RPMI7951 (cell line): ENCODE measurements at regions not wholly inside any gene's neighbourhood (a gene's known extent, or its start where the extent isn't known, plus 50 kb on each side); places are given as distances from the start of the nearest gene placed in this dataset.
"Not testable (repeated sequence)": the region's sequence is repeated elsewhere in the genome, so short reads cannot be mapped to it uniquely, and the experiment has no call there.

ENCODE experiments used
- DNase-seq: peaks from one replicate; pipeline ENCODE4 v3.0.0-alpha.2; 2012; ENCODE audit warnings: low read depth

DNA sequence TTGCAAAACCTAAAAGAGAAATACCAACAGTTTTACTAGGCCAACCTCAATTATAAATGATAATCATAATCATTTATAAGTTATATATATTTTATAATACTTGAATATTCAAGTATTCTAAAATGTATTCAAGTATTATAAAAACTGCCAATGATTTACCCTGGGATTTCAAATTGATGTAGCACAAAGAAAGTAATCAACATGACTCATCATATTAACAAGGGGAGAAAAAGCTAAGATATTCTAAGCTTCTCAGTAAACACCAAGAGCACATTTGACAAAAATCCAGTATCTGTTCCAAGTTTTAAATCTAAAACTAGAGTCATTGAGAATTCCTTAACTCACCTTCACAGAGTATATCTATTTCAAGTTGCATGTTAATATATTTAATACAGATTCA lies 56.1 kb downstream of the CAPZA3 start:
- no peak for DNase-seq

GRCh38 chr12:18797604-18798003 lies 59.7 kb downstream of the CAPZA3 start:
- no peak for DNase-seq

DNA sequence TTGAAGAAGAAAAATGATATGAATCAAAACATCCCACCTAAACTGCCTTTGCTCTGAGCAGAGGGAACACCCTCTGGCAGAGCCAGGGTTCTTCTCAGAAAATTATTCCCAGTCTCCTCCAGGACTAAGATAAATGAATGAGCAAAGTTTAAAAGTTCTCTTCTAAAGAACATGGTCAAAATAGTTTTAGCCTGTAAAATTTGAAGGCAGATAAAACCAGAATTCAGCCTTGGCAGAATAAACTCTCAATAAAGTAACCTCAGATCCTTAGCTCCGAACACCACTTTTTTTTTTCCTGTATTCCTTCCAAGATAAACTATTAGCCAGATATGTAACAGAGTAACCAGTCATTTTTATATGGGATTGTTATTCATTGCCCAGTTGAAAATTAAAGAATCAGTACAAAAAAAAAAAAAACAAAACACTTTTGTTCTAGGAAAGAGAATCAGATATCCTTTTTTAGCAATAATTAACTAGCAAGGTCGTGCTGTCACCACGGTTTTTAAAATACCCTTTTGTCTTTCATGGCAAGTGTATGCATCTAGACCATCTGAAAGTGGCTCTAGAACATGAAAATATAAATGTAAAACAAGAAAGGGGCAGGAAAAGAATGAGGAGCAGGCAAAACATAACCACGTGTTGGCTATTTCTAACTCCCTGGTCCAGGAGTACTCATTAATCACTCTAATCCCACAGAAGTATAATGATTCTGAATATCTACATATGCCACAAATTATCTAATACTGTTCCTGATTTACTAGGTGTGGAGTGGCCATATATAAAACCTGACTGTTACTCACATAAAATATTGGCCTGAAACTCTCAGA lies 60.8 kb downstream of the CAPZA3 start:
- DNase-seq, result no peak

DNA sequence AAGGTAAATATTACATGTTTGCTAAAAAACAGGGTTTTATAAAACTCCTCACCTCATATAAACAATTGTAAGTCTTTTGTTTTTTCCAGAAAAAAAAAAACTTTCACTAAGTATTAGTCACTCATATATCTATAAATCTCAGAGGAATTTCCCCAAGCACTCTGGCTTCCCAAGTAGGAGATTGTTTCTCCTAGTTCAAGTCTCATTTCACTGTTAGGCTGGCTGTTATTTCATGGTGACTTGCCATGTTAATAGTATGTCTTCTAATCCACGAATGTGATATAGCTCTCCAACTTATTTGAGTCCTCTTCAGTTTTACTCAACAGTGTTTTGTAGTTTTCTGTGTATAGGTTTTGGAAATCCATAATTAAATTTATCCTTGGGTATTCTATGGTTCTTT lies 61.6 kb downstream of the CAPZA3 start:
- peak; percentile 3 for DNase-seq

- DNase-seq, result no peak
Observed at GRCh38 chr12:18805516-18806248, 67.8 kb downstream of the CAPZA3 start.

DNA sequence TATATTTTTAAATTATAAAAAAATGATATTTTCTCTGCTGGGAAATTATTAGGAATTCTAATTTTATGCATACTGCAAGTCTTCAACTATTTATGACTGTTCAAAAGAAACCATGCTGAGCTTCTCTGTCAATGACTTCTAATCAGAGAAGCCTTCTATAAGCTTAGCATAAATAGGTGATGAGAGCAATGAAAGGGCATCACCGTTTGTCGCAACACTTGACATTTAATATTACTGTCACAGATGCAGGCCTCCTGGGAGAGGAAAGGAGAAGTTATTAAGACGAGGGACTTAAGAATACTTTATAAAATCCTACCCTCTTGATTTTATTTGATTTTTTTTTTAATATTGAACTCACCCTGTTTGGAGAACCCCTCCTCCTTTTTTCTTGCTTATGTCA lies 69.8 kb downstream of the CAPZA3 start:
- DNase-seq, result no peak

- no peak for DNase-seq
Observed at GRCh38 chr12:18808221-18808620, 70.3 kb downstream of the CAPZA3 start.

DNA sequence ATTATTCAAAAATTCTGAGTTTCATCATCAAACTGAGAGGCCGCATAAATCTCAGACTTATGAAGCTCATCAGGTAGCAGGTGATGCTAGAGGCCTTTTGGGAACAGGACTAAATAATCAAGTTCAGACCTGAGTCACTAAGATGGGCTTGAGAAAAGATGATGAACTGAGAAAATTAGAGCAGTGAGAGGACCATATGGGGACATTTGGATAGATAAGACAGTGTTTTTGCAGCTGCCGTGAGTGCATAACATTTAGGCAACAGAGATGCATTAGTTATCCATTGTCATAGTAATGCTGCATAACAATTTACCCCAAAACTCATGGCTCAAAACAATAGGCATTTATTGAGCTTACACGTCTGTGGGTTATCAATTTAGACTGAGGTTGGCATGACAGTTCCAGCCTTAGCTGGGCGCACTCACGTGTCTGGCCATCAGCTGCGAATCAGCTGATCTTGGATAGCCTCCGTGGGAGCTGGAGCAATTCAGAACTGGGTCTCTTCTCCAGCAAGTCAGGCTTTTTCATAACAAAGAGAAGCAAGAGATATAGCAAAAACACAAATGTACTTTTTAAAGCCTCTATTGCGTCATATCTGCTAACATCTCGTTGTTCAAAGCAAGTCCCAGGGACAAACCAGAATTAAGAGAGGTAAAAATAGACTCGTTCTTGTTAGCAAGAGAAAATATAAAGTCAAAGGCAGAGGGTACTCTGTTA lies 72.8 kb downstream of the CAPZA3 start:
- DNase-seq, result no peak

DNA sequence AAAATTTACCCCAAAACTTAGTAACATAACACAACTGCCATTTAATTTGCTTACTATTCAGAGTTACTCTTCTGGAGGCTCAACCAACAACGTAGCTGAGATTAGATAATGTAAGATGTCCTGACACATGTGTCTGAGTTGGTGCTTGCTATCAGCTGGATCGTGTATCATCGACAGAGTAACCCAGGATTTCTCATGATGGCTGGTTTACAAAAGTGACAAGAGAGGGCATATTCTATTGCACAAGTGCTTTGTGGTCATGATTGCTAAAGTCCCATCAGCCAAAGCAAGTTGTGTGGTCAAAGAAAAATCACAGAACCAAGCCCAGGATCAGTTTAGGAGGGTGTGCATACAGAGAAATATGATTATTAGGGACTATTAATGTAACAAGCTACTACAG lies 73.4 kb downstream of the CAPZA3 start:
- DNase-seq, result peak; percentile 15

DNA sequence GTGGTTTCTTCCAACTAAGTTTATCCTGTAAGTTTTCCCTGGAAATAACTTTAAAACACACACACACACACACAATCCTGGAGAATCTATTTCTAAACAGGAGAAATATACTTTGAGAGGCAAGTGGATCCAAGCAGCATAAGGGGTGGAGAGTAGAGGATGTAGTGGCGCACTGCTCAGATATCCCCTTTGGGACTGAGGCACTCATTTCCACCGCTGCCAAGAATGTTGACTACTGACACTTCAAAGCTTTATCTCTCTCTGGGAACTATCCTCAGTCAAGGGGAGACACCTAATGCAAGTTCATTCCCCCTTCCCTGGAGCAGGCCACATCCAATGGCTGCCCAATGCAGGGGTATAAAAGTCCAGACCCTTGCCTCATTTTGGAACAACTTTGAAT lies 75.8 kb downstream of the CAPZA3 start:
- DNase-seq, result no peak

GRCh38 chr12:18818579-18819268 lies 80.8 kb downstream of the CAPZA3 start:
- DNase-seq, result no peak

- no peak for DNase-seq
Observed at GRCh38 chr12:18819484-18819883, 81.6 kb downstream of the CAPZA3 start.

- DNase-seq, result no peak
Observed at GRCh38 chr12:18823461-18823860, 85.5 kb downstream of the CAPZA3 start.

- DNase-seq, result no peak
Observed at GRCh38 chr12:18824287-18824686, 86.4 kb downstream of the CAPZA3 start.

DNA sequence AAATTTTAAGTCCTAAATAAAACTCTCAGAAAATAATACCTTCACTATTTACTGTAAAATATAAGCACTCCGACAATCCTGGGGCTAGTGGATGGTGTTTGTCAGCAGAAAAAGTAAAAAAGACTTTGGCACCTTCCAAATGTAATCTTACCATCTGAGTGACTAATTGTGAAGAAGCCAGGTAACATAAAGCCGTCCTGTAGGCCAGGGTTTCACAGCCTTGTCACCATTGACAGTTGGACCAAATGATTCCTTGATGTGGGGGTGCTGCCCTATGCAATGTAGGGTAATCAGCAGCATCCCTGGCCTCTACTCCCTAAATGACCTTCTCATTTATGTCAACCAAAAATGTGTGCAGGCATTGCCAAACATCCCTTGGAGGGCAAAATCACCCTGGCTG lies 87.2 kb downstream of the CAPZA3 start:
- no peak for DNase-seq

DNA sequence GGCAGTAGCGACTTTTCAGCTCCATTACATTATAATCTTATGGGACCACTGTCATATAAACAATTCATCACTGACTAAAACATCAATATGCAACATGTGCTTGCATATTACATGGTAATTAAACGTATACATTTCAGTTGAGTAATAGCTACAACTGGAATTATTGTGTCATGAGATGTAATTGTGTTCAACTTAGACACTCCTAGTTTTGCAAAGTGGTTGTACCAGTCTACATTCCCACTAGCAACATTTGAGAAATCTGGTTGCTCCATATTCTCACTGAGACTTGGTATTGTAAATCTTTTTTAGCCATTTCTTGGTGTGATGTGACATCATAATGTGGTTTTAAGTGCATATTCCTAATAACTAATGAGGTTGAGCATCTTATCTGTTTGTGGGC lies 90.0 kb downstream of the CAPZA3 start:
- no peak for DNase-seq

DNA sequence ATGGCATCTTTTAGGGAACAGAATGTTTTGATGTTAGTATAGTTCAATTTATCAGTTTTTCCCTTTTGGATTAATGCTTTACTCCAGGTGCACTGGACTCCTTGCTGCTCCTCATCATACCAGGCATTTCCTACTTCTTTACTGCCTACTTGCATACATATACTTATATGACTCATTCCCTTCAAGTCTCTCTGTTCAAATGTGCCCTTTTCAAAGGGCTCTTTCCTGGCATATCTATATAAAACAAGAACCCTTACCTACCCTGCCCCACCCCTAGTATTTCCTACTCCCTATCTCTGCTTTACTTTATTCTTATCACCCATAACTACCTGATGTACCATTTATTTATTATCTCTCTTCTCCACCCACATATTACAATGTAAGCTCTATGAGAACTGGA lies 90.6 kb downstream of the CAPZA3 start:
- no peak for DNase-seq

DNA sequence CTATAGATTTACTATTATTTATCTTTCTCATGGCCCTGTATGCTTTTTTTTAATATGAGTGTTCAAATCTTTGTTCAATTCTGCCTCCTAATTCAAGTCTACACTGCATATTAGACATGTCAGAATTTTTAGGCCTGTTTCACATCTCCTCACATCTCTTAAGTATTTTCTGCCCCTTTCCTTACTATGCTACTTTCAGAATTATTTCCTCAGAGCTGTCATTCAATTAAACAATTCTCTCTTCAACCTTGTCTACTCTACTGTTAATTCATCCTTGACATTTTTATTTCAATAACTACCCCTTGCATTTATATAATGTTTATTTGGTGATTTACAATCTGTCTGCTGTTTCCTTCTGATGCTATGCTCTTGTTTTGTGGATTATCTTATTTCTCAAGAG lies 91.1 kb downstream of the CAPZA3 start:
- no peak for DNase-seq

DNA sequence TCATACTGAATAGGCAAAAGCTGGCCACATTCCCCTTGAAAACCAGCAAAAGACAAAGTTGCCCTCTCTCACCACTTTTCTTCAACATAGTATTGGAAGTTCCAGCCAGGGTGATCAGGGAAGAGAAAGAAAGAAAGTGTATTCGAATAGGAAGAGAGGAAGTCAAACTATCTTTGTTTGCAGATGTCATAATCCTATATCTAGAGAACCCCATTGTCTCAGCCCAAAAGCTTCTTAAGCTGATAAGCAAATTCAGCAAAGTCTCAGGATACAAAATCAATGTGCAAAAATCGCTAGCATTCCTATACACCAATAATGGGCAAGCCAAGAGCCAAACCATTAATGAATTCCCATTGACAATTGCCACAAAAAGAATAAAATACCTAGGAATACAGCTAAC lies 95.0 kb downstream of the CAPZA3 start:
- not testable (repeated sequence) for DNase-seq

- DNase-seq, result no peak
Observed at GRCh38 chr12:18837025-18837424, 99.1 kb downstream of the CAPZA3 start.

DNA sequence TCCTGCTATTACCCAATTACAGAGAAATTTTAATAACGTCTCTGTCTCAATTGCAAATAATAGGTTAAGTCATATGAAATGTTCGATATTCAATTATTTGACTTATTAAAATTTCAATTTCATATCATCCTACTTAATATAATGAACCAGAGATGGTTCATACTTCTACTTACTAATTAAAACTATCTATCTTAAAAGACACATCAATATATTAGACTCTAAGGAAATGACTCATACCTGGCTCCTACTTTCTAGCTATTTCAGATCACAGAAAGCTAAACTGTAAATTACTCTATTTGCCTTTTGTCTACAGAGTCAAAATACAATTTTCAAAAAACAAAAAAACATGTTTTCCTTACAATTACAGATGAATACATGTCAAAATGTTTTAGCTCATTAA lies 99.6 kb downstream of the CAPZA3 start:
- DNase-seq, result no peak

- not testable (repeated sequence) for DNase-seq
Observed at GRCh38 chr12:18840997-18841396, 103.1 kb downstream of the CAPZA3 start.
